Neural cell (in vitro differentiated cells): ENCODE measurements at regions not wholly inside any gene's neighbourhood (a gene's known extent, or its start where the extent isn't known, plus 50 kb on each side); places are given as distances from the start of the nearest gene placed in this dataset.
"Not testable (repeated sequence)": the region's sequence is repeated elsewhere in the genome, so short reads cannot be mapped to it uniquely, and the experiment has no call there.

Source experiments
- H2AFZ ChIP-seq: fragments of 200-600, 300-800 bp; sonication (generic), shearing (Covaris generic); 2 replicates; pipeline ENCODE4 v1.6.0; 2014; ENCODE audit warnings: low read depth, mild to moderate bottlenecking, antibody characterized with exemption, low read length, moderate library complexity
- H3F3A ChIP-seq: fragments of 200-600 bp; shearing (Covaris generic); 2 replicates; pipeline ENCODE4 v1.6.1; 2016; ENCODE audit warnings: mild to moderate bottlenecking, moderate library complexity, mixed read lengths, antibody characterized with exemption, low read length; ENCODE audit not compliant: insufficient read depth, poor library complexity, severe bottlenecking
- H3K27ac ChIP-seq: fragments of 200-600, 300-800 bp; sonication (generic), shearing (Covaris generic); 2 replicates; pipeline ENCODE4 v1.5.1; 2014; ENCODE audit warnings: mild to moderate bottlenecking, low read length, moderate library complexity
- H3K27me3 ChIP-seq: fragments of 300-800, 200-600 bp; sonication (generic), shearing (Covaris generic); 2 replicates; pipeline ENCODE4 v1.6.0; 2014; ENCODE audit warnings: mild to moderate bottlenecking, low read depth, low read length, moderate library complexity; ENCODE audit not compliant: insufficient read depth
- H3K36me3 ChIP-seq: fragments of 300-800, 200-600 bp; sonication (generic), shearing (Covaris generic); 2 replicates; pipeline ENCODE4 v1.5.1; 2014; ENCODE audit warnings: mild to moderate bottlenecking, antibody characterized with exemption, low read length, moderate library complexity; ENCODE audit not compliant: insufficient read depth
- H3K4me2 ChIP-seq: fragments of 300-800, 200-600 bp; sonication (generic), shearing (Covaris generic); 2 replicates; pipeline ENCODE4 v1.6.0; 2014; ENCODE audit warnings: mild to moderate bottlenecking, low read length
- H3K4me3 ChIP-seq: fragments of 300-800, 200-600 bp; sonication (generic), shearing (Covaris generic); 2 replicates; pipeline ENCODE4 v1.5.1; 2014; ENCODE audit warnings: mild to moderate bottlenecking, low read length, moderate library complexity
- H3K79me2 ChIP-seq: fragments of 200-600 bp; shearing (Covaris generic); replicated peaks from 2 replicates; pipeline ENCODE4 v1.6.0; 2014; ENCODE audit warnings: mild to moderate bottlenecking, low read length, moderate library complexity; ENCODE audit not compliant: insufficient read depth
- H3K9ac ChIP-seq: fragments of 300-800, 200-600 bp; sonication (generic), shearing (Covaris generic); 2 replicates; pipeline ENCODE4 v1.6.1; 2016; ENCODE audit warnings: mild to moderate bottlenecking, low read length, mixed read lengths
- H3K9me2 ChIP-seq: fragments of 200-600 bp; shearing (Covaris generic); 2 replicates; pipeline ENCODE4 v1.6.1; 2016; ENCODE audit warnings: mild to moderate bottlenecking, low read length, mixed read lengths; ENCODE audit not compliant: insufficient read depth
- H3K9me3 ChIP-seq: fragments of 200-600, 300-800 bp; sonication (generic), shearing (Covaris generic); 2 replicates; pipeline ENCODE4 v1.6.1; 2016; ENCODE audit warnings: mild to moderate bottlenecking, mixed run types, low read length, moderate library complexity, mixed read lengths
- H4K20me1 ChIP-seq: fragments of 200-600 bp; shearing (Covaris generic); 2 replicates; pipeline ENCODE4 v1.6.1; 2016; ENCODE audit warnings: mild to moderate bottlenecking, mixed run types; ENCODE audit not compliant: insufficient read depth
- POLR2AphosphoS5 ChIP-seq: IDR thresholded peaks from 2 replicates; pipeline ENCODE4 v1.6.1; 2012
- RAD21 ChIP-seq: fragments of 450-650 bp; conservative IDR thresholded peaks from 2 replicates; pipeline ENCODE4 v1.6.1; 2014; ENCODE audit warnings: antibody characterized with exemption, mild to moderate bottlenecking, moderate library complexity
- SMC3 ChIP-seq: fragments of 450-650 bp; conservative IDR thresholded peaks from 2 replicates; pipeline ENCODE4 v1.6.1; 2014; ENCODE audit warnings: antibody characterized with exemption, mild to moderate bottlenecking, moderate library complexity; ENCODE audit not compliant: poor library complexity
- TAF1 ChIP-seq: IDR thresholded peaks from 2 replicates; pipeline ENCODE4 v1.6.1; 2012; ENCODE audit warnings: low read depth
- TF ChIP-seq, protein P1 (sequence below): fragments of 450-650 bp; IDR thresholded peaks from 2 replicates; pipeline ENCODE4 v1.5.1; 2014; ENCODE audit warnings: antibody characterized with exemption, mild to moderate bottlenecking, moderate library complexity; ENCODE audit not compliant: poor library complexity, severe bottlenecking

DNA sequence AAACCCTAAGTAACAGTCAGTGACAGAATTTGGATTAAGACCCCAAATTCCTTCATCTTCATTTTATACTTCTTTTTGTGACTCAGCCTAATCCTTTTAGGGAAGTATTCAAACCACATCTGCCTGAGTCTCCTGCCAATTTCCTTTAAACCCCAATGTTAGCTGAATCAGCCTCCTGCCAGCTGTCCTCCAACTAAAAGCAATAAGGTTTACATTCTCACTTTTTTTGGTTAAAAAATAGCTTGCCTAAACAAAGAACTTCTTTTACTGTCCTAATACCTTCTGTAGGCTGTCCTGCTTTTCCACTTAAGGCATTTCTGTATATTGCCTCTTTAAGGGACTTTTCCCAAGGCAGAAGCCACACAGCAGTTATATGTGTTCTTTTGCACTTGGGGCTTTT lies 344.2 kb downstream of the SRGAP2C start:
- H3K79me2 ChIP-seq, H3K27me3 ChIP-seq, H3F3A ChIP-seq, H3K9me2 ChIP-seq, H4K20me1 ChIP-seq, H3K27ac ChIP-seq, H3K4me2 ChIP-seq, H3K9me3 ChIP-seq, H3K4me3 ChIP-seq, H2AFZ ChIP-seq, H3K9ac ChIP-seq, H3K36me3 ChIP-seq: not testable (repeated sequence)

DNA sequence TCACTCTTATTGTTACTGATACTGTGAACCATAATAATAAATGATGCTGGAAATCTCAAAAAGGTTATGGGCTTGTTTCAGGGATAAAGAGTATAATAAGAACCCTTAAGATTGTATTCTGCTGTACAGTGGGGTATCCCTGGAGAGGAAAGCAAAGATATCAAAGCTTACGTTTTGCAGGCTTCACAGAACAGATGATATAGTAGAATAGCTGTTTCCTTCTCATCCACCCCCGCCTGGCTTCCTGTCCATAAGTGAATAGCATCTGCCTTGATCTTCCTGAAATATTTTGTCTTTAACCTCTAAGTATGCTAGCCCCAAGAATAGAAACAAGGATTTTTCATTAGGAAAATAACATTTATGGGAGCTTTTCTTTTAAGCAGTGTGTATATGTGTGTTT lies 345.3 kb downstream of the SRGAP2C start:
- H4K20me1 ChIP-seq, H3K9me3 ChIP-seq, H3F3A ChIP-seq, H3K79me2 ChIP-seq, H3K9me2 ChIP-seq, H2AFZ ChIP-seq, H3K4me2 ChIP-seq, H3K36me3 ChIP-seq, H3K27ac ChIP-seq, H3K27me3 ChIP-seq, H3K9ac ChIP-seq, H3K4me3 ChIP-seq: not testable (repeated sequence)

- not testable (repeated sequence) for H3K9me3 ChIP-seq, H3K27ac ChIP-seq, H3K79me2 ChIP-seq, H3K27me3 ChIP-seq, H4K20me1 ChIP-seq, H3K36me3 ChIP-seq, H3F3A ChIP-seq, H3K4me2 ChIP-seq, H2AFZ ChIP-seq, H3K9ac ChIP-seq, H3K9me2 ChIP-seq, H3K4me3 ChIP-seq
Measured at GRCh38 chr1:121531747-121532146, 347.0 kb downstream of the SRGAP2C start.

GRCh38 chr1:121538148-121538547 lies 353.4 kb downstream of the SRGAP2C start:
- not testable (repeated sequence) for H3K27ac ChIP-seq, H3K79me2 ChIP-seq, H3F3A ChIP-seq, H3K9ac ChIP-seq, H3K4me3 ChIP-seq, H3K4me2 ChIP-seq, H4K20me1 ChIP-seq, H2AFZ ChIP-seq, H3K9me3 ChIP-seq, H3K9me2 ChIP-seq, H3K27me3 ChIP-seq, H3K36me3 ChIP-seq

DNA sequence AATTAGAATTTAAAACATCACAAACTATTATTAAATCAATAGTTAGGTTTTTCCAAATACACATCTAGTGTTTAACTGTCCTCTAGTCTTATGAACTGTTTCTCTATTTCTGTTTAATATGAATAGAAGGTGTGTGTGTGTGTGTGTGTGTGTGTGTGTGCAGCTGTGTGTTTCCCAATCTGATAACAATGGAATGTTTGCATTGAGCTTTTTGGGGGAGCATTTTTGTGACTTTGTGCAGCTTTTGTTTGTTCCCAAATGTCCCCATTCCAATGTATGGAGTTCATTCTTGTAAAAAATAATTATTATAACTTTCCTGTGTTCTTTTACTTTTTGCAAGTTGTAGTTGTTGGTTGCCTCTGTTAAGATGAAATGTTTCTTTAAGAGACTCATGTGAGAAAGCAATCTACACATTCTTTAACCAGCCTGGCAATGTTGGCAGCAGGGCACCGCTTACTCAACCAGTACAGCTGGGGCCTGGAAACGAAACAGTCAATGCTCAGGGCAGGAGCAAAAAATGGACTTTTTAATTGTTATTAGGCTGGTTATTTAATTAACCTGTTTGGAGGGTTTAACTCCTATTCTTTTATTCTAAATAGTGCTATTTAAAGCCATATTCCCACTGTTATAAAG lies 354.3 kb downstream of the SRGAP2C start:
- TF ChIP-seq, protein P1, sequence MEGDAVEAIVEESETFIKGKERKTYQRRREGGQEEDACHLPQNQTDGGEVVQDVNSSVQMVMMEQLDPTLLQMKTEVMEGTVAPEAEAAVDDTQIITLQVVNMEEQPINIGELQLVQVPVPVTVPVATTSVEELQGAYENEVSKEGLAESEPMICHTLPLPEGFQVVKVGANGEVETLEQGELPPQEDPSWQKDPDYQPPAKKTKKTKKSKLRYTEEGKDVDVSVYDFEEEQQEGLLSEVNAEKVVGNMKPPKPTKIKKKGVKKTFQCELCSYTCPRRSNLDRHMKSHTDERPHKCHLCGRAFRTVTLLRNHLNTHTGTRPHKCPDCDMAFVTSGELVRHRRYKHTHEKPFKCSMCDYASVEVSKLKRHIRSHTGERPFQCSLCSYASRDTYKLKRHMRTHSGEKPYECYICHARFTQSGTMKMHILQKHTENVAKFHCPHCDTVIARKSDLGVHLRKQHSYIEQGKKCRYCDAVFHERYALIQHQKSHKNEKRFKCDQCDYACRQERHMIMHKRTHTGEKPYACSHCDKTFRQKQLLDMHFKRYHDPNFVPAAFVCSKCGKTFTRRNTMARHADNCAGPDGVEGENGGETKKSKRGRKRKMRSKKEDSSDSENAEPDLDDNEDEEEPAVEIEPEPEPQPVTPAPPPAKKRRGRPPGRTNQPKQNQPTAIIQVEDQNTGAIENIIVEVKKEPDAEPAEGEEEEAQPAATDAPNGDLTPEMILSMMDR = no peak
- TF ChIP-seq SMC3 = no peak
- TF ChIP-seq TAF1 = no peak
- no peak for TF ChIP-seq POLR2AphosphoS5
- no peak for TF ChIP-seq RAD21
- no peak overlapping the region for H3K4me3 ChIP-seq
- no peak overlapping the region for H3K4me2 ChIP-seq
- H3K9ac ChIP-seq = no peak overlapping the region
- no peaks in the 10 kb centered on the region for H3F3A ChIP-seq
- no peaks in the 10 kb centered on the region for H4K20me1 ChIP-seq
- H2AFZ ChIP-seq = no peak overlapping the region
- H3K36me3 ChIP-seq = no peaks in the 10 kb centered on the region
- no peaks in the 10 kb centered on the region for H3K27me3 ChIP-seq
- no peaks in the 10 kb centered on the region for H3K79me2 ChIP-seq
- H3K9me2 ChIP-seq = no peaks in the 10 kb centered on the region
- H3K9me3 ChIP-seq = no peaks in the 10 kb centered on the region
- no peak overlapping the region for H3K27ac ChIP-seq

DNA sequence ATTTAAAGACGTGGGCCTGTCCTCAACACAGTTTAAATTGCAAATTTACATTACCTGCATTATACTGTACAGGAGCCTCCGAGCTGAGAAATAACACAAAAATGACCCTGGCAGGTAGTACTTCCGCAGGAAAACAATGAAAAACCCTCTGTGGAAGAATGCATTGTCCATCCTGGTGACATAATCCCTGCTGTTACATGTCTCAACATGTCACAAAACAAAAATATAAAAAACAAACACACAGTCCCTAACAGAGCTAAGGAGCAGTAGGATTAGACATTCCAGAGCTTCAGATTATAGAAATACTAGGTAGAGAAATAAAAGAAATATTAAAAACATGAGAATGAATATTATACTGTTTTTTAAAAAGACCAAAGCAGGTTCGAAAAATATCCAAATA lies 359.2 kb downstream of the SRGAP2C start:
- not testable (repeated sequence) for H3K27me3 ChIP-seq, H3K27ac ChIP-seq, H3K4me2 ChIP-seq, H3K9me2 ChIP-seq, H3K9ac ChIP-seq, H3K9me3 ChIP-seq, H2AFZ ChIP-seq, H3K79me2 ChIP-seq, H3F3A ChIP-seq, H3K36me3 ChIP-seq, H3K4me3 ChIP-seq, H4K20me1 ChIP-seq
